ENCODE measurements at regions not wholly inside any gene's neighbourhood (a gene's known extent, or its start where the extent isn't known, plus 50 kb on each side); places are given as distances from the start of the nearest gene placed in this dataset.

- TF ChIP-seq CTCF (IDR thresholded peaks at IDR 0.05; ENCODE audit: low read length) (no peak), EZH2 (IDR thresholded peaks at IDR 0.05; ENCODE audit: borderline replicate concordance, low read length) (no peak)
Measured at GRCh38 chr7:91379236-91379635, 115.0 kb downstream of the FZD1 start.

All from OCI-LY1 (cell line).